Neuronal stem cell (in vitro differentiated cells): ENCODE measurements at regions not wholly inside any gene's neighbourhood (a gene's known extent, or its start where the extent isn't known, plus 50 kb on each side); places are given as distances from the start of the nearest gene placed in this dataset.
"Not testable (repeated sequence)": the region's sequence is repeated elsewhere in the genome, so short reads cannot be mapped to it uniquely, and the experiment has no call there.

Experiments
- DNase-seq: peaks from one replicate; pipeline ENCODE4 v3.0.0-alpha.2; 2013; ENCODE audit warnings: low spot score
- H2AFZ ChIP-seq: one replicate; pipeline ENCODE4 v1.6.1; 2013; ENCODE audit warnings: mild to moderate bottlenecking, low read length, inconsistent platforms
- H2AK5ac ChIP-seq: 2 replicates; pipeline ENCODE4 v1.6.1; 2013; ENCODE audit warnings: low read depth, mild to moderate bottlenecking, inconsistent platforms, low read length, moderate library complexity, mixed read lengths
- H2BK120ac ChIP-seq: 2 replicates; pipeline ENCODE4 v1.6.1; 2013; ENCODE audit warnings: low read depth, mild to moderate bottlenecking, inconsistent platforms, low read length, moderate library complexity, mixed read lengths
- H2BK12ac ChIP-seq: one replicate; pipeline ENCODE4 v1.6.1; 2013; ENCODE audit warnings: low read length, inconsistent platforms
- H2BK15ac ChIP-seq: 2 replicates; pipeline ENCODE4 v1.6.1; 2013; ENCODE audit warnings: mild to moderate bottlenecking, low read length, inconsistent platforms, mixed read lengths
- H2BK5ac ChIP-seq: one replicate; pipeline ENCODE4 v1.6.1; 2013; ENCODE audit warnings: inconsistent platforms, mild to moderate bottlenecking, low read length, moderate library complexity
- H3K14ac ChIP-seq: one replicate; pipeline ENCODE4 v1.6.1; 2013; ENCODE audit warnings: low read length, inconsistent platforms
- H3K18ac ChIP-seq: 2 replicates; pipeline ENCODE4 v1.6.1; 2013; ENCODE audit warnings: low read length, inconsistent platforms
- H3K23ac ChIP-seq: 2 replicates; pipeline ENCODE4 v1.6.1; 2013; ENCODE audit warnings: low read depth, mild to moderate bottlenecking, mixed read lengths, low read length, inconsistent platforms; ENCODE audit not compliant: poor library complexity
- H3K27ac ChIP-seq: replicated peaks from 3 replicates; pipeline ENCODE4 v1.5.1; 2013; ENCODE audit warnings: low read length, inconsistent platforms
- H3K27me3 ChIP-seq, 3 experiments: 2 replicates each; pipeline ENCODE4 v1.6.1; 2013; ENCODE audit warnings: low read length in 3 of 3, mild to moderate bottlenecking in 2 of 3, inconsistent platforms in 1 of 3, low read depth in 1 of 3, mixed read lengths in 1 of 3, moderate library complexity in 1 of 3; ENCODE audit not compliant: control insufficient read depth in 3 of 3, insufficient read depth in 3 of 3
- H3K36me3 ChIP-seq, 2 donors: replicated peaks in 1 of 2; 2 replicates each; pipeline ENCODE4 v1.6.1; 2013; ENCODE audit warnings: low read length in 2 of 2; ENCODE audit not compliant: control insufficient read depth in 2 of 2, insufficient read depth in 2 of 2
- H3K4ac ChIP-seq: 2 replicates; pipeline ENCODE4 v1.6.1; 2013; ENCODE audit warnings: inconsistent platforms, mild to moderate bottlenecking, low read length, moderate library complexity
- H3K4me1 ChIP-seq, 2 donors: 1 replicate in 1 of 2; 2 replicates in 1 of 2; pipeline ENCODE4 v1.6.1; 2013; ENCODE audit warnings: low read length in 2 of 2, low read depth in 1 of 2; ENCODE audit not compliant: control insufficient read depth in 2 of 2, insufficient read depth in 1 of 2
- H3K4me2 ChIP-seq: one replicate; pipeline ENCODE4 v1.6.1; 2013; ENCODE audit warnings: mild to moderate bottlenecking, low read length, inconsistent platforms; ENCODE audit not compliant: insufficient read depth, poor library complexity, severe bottlenecking
- H3K4me3 ChIP-seq, 2 donors: 2 replicates each; pipeline ENCODE4 v1.5.1; 2013; ENCODE audit warnings: low read length in 2 of 2, mild to moderate bottlenecking in 2 of 2, inconsistent platforms in 1 of 2, moderate library complexity in 1 of 2
- H3K79me1 ChIP-seq: one replicate; pipeline ENCODE4 v1.6.1; 2013; ENCODE audit warnings: low read depth, mild to moderate bottlenecking, inconsistent platforms, low read length, moderate library complexity
- H3K9ac ChIP-seq: one replicate; pipeline ENCODE4 v1.6.1; 2013; ENCODE audit warnings: mild to moderate bottlenecking, low read depth, low read length, inconsistent platforms; ENCODE audit not compliant: poor library complexity
- H3K9me3 ChIP-seq, 2 donors: replicated peaks in 1 of 2; 2 replicates each; pipeline versions ENCODE3 to v1.6.1; 2013; ENCODE audit warnings: low read length in 2 of 2, mild to moderate bottlenecking in 2 of 2, inconsistent platforms in 1 of 2, low read depth in 1 of 2, mixed read lengths in 1 of 2, moderate library complexity in 1 of 2; ENCODE audit not compliant: control insufficient read depth in 2 of 2, insufficient read depth in 1 of 2
- H4K8ac ChIP-seq: one replicate; pipeline ENCODE4 v1.6.1; 2013; ENCODE audit warnings: low read depth, mild to moderate bottlenecking, inconsistent platforms, low read length, moderate library complexity
- H4K91ac ChIP-seq: one replicate; pipeline ENCODE4 v1.6.1; 2013; ENCODE audit warnings: low read length, low read depth, mild to moderate bottlenecking, inconsistent platforms; ENCODE audit not compliant: poor library complexity
- WGBS, 2 donors: extraction: QIAGEN DNeasy Blood & Tissue Kit; methylation state at CpG; one replicate each; pipeline ENCODE4 v1.1.7; 2013; ENCODE audit warnings: missing lambda C conversion rate in 2 of 2, mixed read lengths in 1 of 2; ENCODE audit not compliant: insufficient read length in 2 of 2, insufficient replicate concordance in 1 of 2; ENCODE audit errors: extremely low coverage in 2 of 2; 5-methylcytosine and 5-hydroxymethylcytosine counted together

DNA sequence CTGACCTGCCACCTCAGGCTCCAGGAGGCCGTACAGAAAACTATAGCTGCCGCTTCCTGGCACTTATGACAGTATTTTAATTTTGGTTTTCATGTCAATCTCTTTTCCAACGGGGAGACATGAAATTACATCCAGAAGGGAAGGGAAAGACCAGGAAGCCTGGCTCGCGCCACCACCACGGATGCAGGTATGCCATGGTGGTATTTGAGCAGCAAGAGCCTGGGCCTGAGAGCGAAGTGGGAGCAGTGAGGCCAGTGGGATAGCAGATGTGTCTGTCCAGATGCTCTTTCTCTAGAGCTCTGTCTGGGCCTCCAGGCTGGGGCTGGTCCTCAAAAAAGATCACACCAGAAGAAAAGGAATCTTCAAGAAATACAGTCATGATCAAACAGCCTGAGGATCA lies 82.5 kb upstream of the CPEB2 start:
- Histone ChIP-seq H4K91ac (no peak overlapping the region), H3K4me1 (peaks cover 0 to 3% of the 10 kb centered on the region in 2 donors), H3K18ac (no peak overlapping the region), H3K27me3 (no peaks in the 10 kb centered on the region), H3K79me1 (no peaks in the 10 kb centered on the region), H3K27ac (no peak overlapping the region), H2BK120ac (no peak overlapping the region), H4K8ac (no peak overlapping the region), H3K4me3 (no peak overlapping the region), H3K9me3 (no peaks in the 10 kb centered on the region), H3K9ac (no peak overlapping the region), H3K36me3 (no peaks in the 10 kb centered on the region), H3K14ac (no peak overlapping the region), H2AK5ac (no peak overlapping the region), H3K4me2 (no peak overlapping the region), H3K4ac (no peak overlapping the region), H2BK15ac (no peak overlapping the region), H2AFZ (no peak overlapping the region), H2BK5ac (no peak overlapping the region), H2BK12ac (no peak overlapping the region), H3K23ac (no peak overlapping the region)
- no peak for DNase-seq
- WGBS, 2 donors, result no CpG with 5 or more reads among the region's 7 CpGs

DNA sequence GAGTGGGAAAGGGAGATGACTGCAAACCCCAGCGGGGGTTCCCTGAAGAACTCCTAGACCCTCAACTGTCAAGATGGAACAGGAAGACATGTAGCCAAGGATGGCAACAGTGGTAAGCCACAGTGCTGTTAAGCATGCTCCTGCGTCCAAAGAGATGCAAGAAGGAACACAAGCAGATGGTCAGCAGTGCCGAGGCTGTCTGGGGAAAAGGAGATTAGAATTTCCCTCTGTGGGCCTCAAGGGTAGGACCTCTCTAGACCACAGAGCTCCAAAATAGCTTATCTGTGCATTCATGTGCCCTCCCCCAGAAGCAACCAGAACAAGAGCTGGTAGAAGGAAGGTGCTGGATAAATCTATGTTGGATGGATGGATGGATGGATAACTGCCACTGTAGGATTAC lies 82.0 kb upstream of the CPEB2 start:
- H3K23ac ChIP-seq, result no peak overlapping the region
- no peaks in the 10 kb centered on the region for H3K27me3 ChIP-seq
- no peaks in the 10 kb centered on the region for H3K36me3 ChIP-seq
- no CpG with 5 or more reads among the region's 3 CpGs for whole genome bisulfite sequencing, 2 donors
- DNase-seq, result no peak
- no peak overlapping the region for H2AFZ ChIP-seq
- no peak overlapping the region for H3K4ac ChIP-seq
- H3K9me3 ChIP-seq, result no peaks in the 10 kb centered on the region
- H3K27ac ChIP-seq, result no peak overlapping the region
- H3K4me3 ChIP-seq, result no peak overlapping the region
- H3K4me2 ChIP-seq, result no peak overlapping the region
- H2BK15ac ChIP-seq, result no peak overlapping the region
- H2AK5ac ChIP-seq, result no peak overlapping the region
- peak overlapping the region; percentile 70 for H3K18ac ChIP-seq
- no peak overlapping the region for H3K9ac ChIP-seq
- H3K14ac ChIP-seq, result no peak overlapping the region
- H2BK12ac ChIP-seq, result no peak overlapping the region
- H2BK120ac ChIP-seq, result no peak overlapping the region
- no peaks in the 10 kb centered on the region for H3K79me1 ChIP-seq
- H4K91ac ChIP-seq, result no peak overlapping the region
- no peak overlapping the region for H4K8ac ChIP-seq
- H2BK5ac ChIP-seq, result no peak overlapping the region
- peaks cover 0 to 3% of the 10 kb centered on the region in 2 donors for H3K4me1 ChIP-seq

DNA sequence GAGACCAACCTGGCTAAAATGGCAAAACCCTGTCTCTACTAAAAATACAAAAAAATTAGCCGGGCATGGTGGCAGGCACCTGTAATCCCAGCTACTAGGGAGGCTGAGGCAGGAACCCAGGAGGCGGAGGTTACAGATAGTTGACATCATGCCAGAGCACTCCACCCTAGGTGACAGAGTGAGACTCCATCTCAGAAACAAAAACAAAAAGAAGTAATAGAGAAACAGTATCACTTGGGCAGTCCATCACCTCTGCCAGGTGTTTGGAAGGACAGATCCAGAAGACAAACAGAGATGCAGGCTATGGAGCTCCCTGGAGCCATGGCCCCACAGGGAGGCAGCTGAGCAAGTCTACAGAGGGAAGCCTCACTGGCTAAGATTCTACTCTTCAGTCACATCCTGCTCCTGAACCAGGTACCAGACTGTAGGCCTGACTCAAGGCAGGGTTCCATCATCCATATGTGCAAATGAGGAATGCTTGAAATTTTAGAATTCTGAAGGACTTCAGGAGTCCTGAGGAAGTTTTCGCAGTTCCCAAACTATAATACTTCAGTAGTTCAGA lies 81.4 kb upstream of the CPEB2 start:
- Histone ChIP-seq H3K4me1 (peaks cover 0 to 3% of the 10 kb centered on the region in 2 donors), H3K36me3 (no peaks in the 10 kb centered on the region), H3K4me2 (no peak overlapping the region), H3K9me3 (no peaks in the 10 kb centered on the region), H3K4ac (no peak overlapping the region), H2BK12ac (no peak overlapping the region), H3K27ac (no peak overlapping the region), H2BK15ac (no peak overlapping the region), H3K9ac (no peak overlapping the region), H3K18ac (no peak overlapping the region), H4K8ac (no peak overlapping the region), H3K79me1 (no peaks in the 10 kb centered on the region), H3K27me3 (no peaks in the 10 kb centered on the region), H3K4me3 (no peak overlapping the region), H3K14ac (no peak overlapping the region), H2AFZ (no peak overlapping the region), H2BK5ac (no peak overlapping the region), H3K23ac (no peak overlapping the region), H4K91ac (no peak overlapping the region), H2AK5ac (no peak overlapping the region), H2BK120ac (no peak overlapping the region)
- no peak for DNase-seq
- no CpG with 5 or more reads among the region's 3 CpGs for WGBS, 2 donors

DNA sequence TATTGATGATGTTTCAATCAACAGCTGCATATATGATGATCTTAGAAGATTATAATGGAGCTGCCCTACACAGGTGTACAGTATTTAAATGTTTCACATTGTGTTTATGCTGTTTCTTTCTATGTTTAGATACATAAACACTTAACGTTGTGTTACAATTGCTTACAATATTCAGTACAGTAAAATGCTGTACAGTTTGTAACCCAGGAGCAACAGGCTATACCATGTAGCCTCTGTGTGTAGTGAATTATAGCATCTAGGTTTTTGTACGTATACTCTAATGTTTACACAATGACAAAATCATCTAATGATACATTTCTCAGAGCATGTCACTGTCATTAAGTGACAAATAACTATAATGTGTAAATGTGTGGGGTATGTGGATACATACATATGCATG lies 80.5 kb upstream of the CPEB2 start:
- H3K36me3 ChIP-seq, H3K9me3 ChIP-seq, H3K18ac ChIP-seq, H3K4ac ChIP-seq, H2AFZ ChIP-seq, H3K4me3 ChIP-seq, H4K8ac ChIP-seq, H2BK5ac ChIP-seq, H2BK120ac ChIP-seq, H2BK15ac ChIP-seq, H4K91ac ChIP-seq, H3K23ac ChIP-seq, H3K79me1 ChIP-seq, H3K14ac ChIP-seq, H3K4me1 ChIP-seq, H3K9ac ChIP-seq, H2BK12ac ChIP-seq, H3K27me3 ChIP-seq, DNase-seq, H2AK5ac ChIP-seq, H3K4me2 ChIP-seq, H3K27ac ChIP-seq: not testable (repeated sequence)
- WGBS, 2 donors, result no CpG with 5 or more reads among the region's 2 CpGs
